H9 (cell line): ENCODE measurements at regions not wholly inside any gene's neighbourhood (a gene's known extent, or its start where the extent isn't known, plus 50 kb on each side); places are given as distances from the start of the nearest gene placed in this dataset.

Source experiments
- DNase-seq: peaks from one replicate; pipeline ENCODE4 v3.0.0-alpha.2; 2017
- H2AFZ ChIP-seq: one replicate; pipeline ENCODE4 v1.6.1; 2013; ENCODE audit warnings: mild to moderate bottlenecking, low read length, control low read depth, moderate library complexity
- H2AK5ac ChIP-seq: 2 replicates; pipeline ENCODE4 v1.6.1; 2013; ENCODE audit warnings: low read length, control low read depth, mixed read lengths; ENCODE audit not compliant: insufficient read length
- H2BK120ac ChIP-seq: one replicate; pipeline ENCODE4 v1.6.1; 2013; ENCODE audit warnings: low read depth, mild to moderate bottlenecking, low read length, control low read depth, inconsistent platforms; ENCODE audit not compliant: poor library complexity, severe bottlenecking
- H2BK12ac ChIP-seq: 2 replicates; pipeline ENCODE4 v1.6.1; 2013; ENCODE audit warnings: low read length, control low read depth, mixed read lengths, low read depth; ENCODE audit not compliant: insufficient read length
- H2BK15ac ChIP-seq: 2 replicates; pipeline ENCODE4 v1.6.1; 2013; ENCODE audit warnings: low read depth, low read length, control low read depth
- H2BK20ac ChIP-seq: one replicate; pipeline ENCODE4 v1.6.1; 2013; ENCODE audit warnings: low read depth, mild to moderate bottlenecking, low read length, control low read depth, inconsistent platforms; ENCODE audit not compliant: poor library complexity, severe bottlenecking
- H2BK5ac ChIP-seq: 2 replicates; pipeline ENCODE4 v1.6.1; 2013; ENCODE audit warnings: low read length, control low read depth, mixed read lengths; ENCODE audit not compliant: insufficient read length
- H3K14ac ChIP-seq: 2 replicates; pipeline ENCODE4 v1.6.1; 2013; ENCODE audit warnings: low read length, control low read depth; ENCODE audit not compliant: insufficient read depth
- H3K18ac ChIP-seq: 2 replicates; pipeline ENCODE4 v1.6.1; 2013; ENCODE audit warnings: low read depth, mild to moderate bottlenecking, mixed read lengths, low read length, control low read depth; ENCODE audit not compliant: insufficient read length
- H3K23ac ChIP-seq: 2 replicates; pipeline ENCODE4 v1.6.1; 2013; ENCODE audit warnings: low read length, control low read depth, mixed read lengths, low read depth; ENCODE audit not compliant: insufficient read length
- H3K23me2 ChIP-seq: 2 replicates; pipeline ENCODE4 v1.6.1; 2013; ENCODE audit warnings: low read depth, mild to moderate bottlenecking, mixed read lengths, low read length, control low read depth; ENCODE audit not compliant: insufficient read length, poor library complexity, severe bottlenecking
- H3K27ac ChIP-seq: 2 replicates; pipeline ENCODE4 v1.5.1; 2013; ENCODE audit warnings: low read length, control low read depth, mixed read lengths, low read depth; ENCODE audit not compliant: insufficient read length
- H3K27me3 ChIP-seq: 2 replicates; pipeline ENCODE4 v1.6.1; 2013; ENCODE audit warnings: low read length, control low read depth, inconsistent platforms; ENCODE audit not compliant: insufficient read depth
- H3K4ac ChIP-seq: 2 replicates; pipeline ENCODE4 v1.6.1; 2013; ENCODE audit warnings: low read depth, mild to moderate bottlenecking, control low read depth, inconsistent platforms, low read length, moderate library complexity
- H3K4me1 ChIP-seq: 2 replicates; pipeline ENCODE4 v1.6.1; 2013; ENCODE audit warnings: low read length, control low read depth, inconsistent platforms; ENCODE audit not compliant: insufficient read depth
- H3K4me2 ChIP-seq: 2 replicates; pipeline ENCODE4 v1.6.1; 2013; ENCODE audit warnings: low read length, control low read depth, mixed read lengths; ENCODE audit not compliant: insufficient read length, insufficient read depth
- H3K56ac ChIP-seq: 2 replicates; pipeline ENCODE4 v1.6.1; 2013; ENCODE audit warnings: low read depth, mild to moderate bottlenecking, mixed read lengths, low read length, control low read depth; ENCODE audit not compliant: insufficient read length
- H3K79me1 ChIP-seq: 2 replicates; pipeline ENCODE4 v1.6.1; 2013; ENCODE audit warnings: low read depth, mild to moderate bottlenecking, moderate library complexity, low read length, control low read depth, inconsistent platforms; ENCODE audit not compliant: insufficient read depth, poor library complexity, severe bottlenecking
- H3K79me2 ChIP-seq: 2 replicates; pipeline ENCODE4 v1.6.1; 2013; ENCODE audit warnings: low read length, control low read depth, inconsistent platforms; ENCODE audit not compliant: insufficient read depth
- H3K9ac ChIP-seq: 2 replicates; pipeline ENCODE4 v1.6.1; 2013; ENCODE audit warnings: low read length, control low read depth, mixed read lengths; ENCODE audit not compliant: insufficient read length; ENCODE audit errors: extremely low read depth
- H3K9me3 ChIP-seq: one replicate; pipeline ENCODE4 v1.6.1; 2013; ENCODE audit warnings: low read depth, low read length, inconsistent platforms; ENCODE audit not compliant: control insufficient read depth
- H3T11ph ChIP-seq: one replicate; pipeline ENCODE4 v1.6.1; 2013; ENCODE audit warnings: mild to moderate bottlenecking, low read length, control low read depth, inconsistent platforms
- H4K20me1 ChIP-seq: one replicate; pipeline ENCODE4 v1.6.1; 2013; ENCODE audit not compliant: control insufficient read depth, insufficient read length, insufficient read depth
- H4K5ac ChIP-seq: 2 replicates; pipeline ENCODE4 v1.6.1; 2013; ENCODE audit warnings: low read depth, mild to moderate bottlenecking, mixed read lengths, low read length, control low read depth; ENCODE audit not compliant: insufficient read length
- H4K8ac ChIP-seq: replicated peaks from 2 replicates; pipeline ENCODE4 v1.6.1; 2013; ENCODE audit warnings: low read length, control low read depth, mixed read lengths, low read depth; ENCODE audit not compliant: insufficient read length
- H4K91ac ChIP-seq: 2 replicates; pipeline ENCODE4 v1.6.1; 2013; ENCODE audit warnings: low read depth, mild to moderate bottlenecking, moderate library complexity, mixed read lengths, low read length, control low read depth; ENCODE audit not compliant: insufficient read length
- H3K27ac Mint-ChIP-seq, 3 experiments: 2 replicates in 2 of 3; 3 replicates in 1 of 3; pipeline ENCODE4 v1.8.0; 2020 to 2021; ENCODE audit warnings: mixed read lengths in 3 of 3, mild to moderate bottlenecking in 1 of 3, moderate library complexity in 1 of 3
- H3K27me3 Mint-ChIP-seq: 2 replicates; pipeline ENCODE4 v1.8.0; 2021; ENCODE audit warnings: low read depth, mild to moderate bottlenecking, moderate library complexity, mixed read lengths
- H3K36me3 Mint-ChIP-seq, 3 experiments: 2 replicates in 2 of 3; 3 replicates in 1 of 3; pipeline ENCODE4 v1.8.0; 2020 to 2021; ENCODE audit warnings: low read depth in 3 of 3, mixed read lengths in 3 of 3; ENCODE audit not compliant: insufficient read depth in 1 of 3
- H3K4me1 Mint-ChIP-seq, 2 experiments: 2 replicates each; pipeline ENCODE4 v1.8.0; 2020; ENCODE audit warnings: mixed read lengths in 2 of 2
- H3K4me3 Mint-ChIP-seq, 2 experiments: 2 replicates in 1 of 2; 3 replicates in 1 of 2; pipeline ENCODE4 v1.8.0; 2020 to 2021; ENCODE audit warnings: mild to moderate bottlenecking in 2 of 2, mixed read lengths in 2 of 2, moderate library complexity in 1 of 2
- H3K9me3 Mint-ChIP-seq, 2 experiments: 2 replicates in 1 of 2; 3 replicates in 1 of 2; pipeline ENCODE4 v1.8.0; 2020; ENCODE audit warnings: mild to moderate bottlenecking in 2 of 2, mixed read lengths in 2 of 2, moderate library complexity in 1 of 2
- WGBS: extraction: QIAGEN DNeasy Blood & Tissue Kit; methylation state at CpG from one replicate; pipeline ENCODE4 v1.1.7; 2013; ENCODE audit warnings: missing lambda C conversion rate, low lambda C conversion rate, mixed read lengths; ENCODE audit not compliant: insufficient read length; ENCODE audit errors: extremely low coverage; 5-methylcytosine and 5-hydroxymethylcytosine counted together
- TF ChIP-seq, protein P1 (sequence below): fragments of 200-600 bp; sonication (generic); conservative IDR thresholded peaks from 3 replicates; pipeline ENCODE4 v1.8.0; 2021; ENCODE audit warnings: antibody characterized with exemption, mild to moderate bottlenecking

DNA sequence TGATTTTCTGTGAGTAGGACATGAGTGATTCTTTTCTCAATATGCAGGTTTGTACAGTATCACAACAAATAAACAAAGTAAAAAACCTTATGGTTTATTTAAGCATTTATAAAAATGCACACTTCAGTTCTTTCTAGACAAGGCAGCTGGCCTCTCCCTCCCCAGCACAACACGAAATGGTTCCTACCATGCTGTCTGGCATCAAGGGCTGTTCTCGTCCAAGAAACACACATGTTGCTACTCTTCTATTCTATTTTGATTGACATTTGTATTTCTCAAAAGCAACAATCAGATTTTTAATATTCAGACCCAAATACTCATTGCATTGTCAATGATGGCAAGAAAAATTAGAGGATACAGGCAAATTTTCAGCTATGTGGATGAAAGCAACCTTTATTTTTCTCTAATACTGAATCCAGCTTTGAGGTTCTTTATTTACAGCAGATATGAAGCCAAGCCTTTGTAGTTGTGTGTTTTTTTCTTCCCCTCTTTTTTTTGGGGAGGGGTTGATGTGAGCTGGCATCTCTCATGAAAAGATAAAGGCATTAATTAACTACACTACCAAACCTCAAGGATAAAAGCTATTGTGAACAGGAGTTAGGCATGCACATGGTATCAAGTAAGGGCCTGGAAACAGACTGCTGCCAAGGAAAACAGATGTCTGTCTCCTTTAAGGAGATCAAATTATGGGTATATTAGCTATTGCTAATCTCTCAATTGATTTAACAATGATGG lies 96.4 kb upstream of the PREP start:
- DNase-seq = no peak
- Histone ChIP-seq H3K56ac (no peak overlapping the region), H2BK12ac (no peak overlapping the region), H3K14ac (no peak overlapping the region), H4K8ac (no peak overlapping the region), H3K23ac (no peak overlapping the region), H3K27me3 (no peaks in the 10 kb centered on the region), H2AFZ (no peak overlapping the region), H2BK5ac (no peak overlapping the region), H4K5ac (no peak overlapping the region), H3K23me2 (no peaks in the 10 kb centered on the region), H3K27ac (no peak overlapping the region), H3K4me1 (no peaks in the 10 kb centered on the region), H3T11ph (no peak overlapping the region), H3K4ac (no peak overlapping the region), H2AK5ac (no peak overlapping the region), H2BK15ac (no peak overlapping the region), H3K79me1 (no peaks in the 10 kb centered on the region), H3K79me2 (no peaks in the 10 kb centered on the region), H3K9ac (no peak overlapping the region), H3K4me2 (no peak overlapping the region), H3K18ac (no peak overlapping the region), H2BK120ac (no peak overlapping the region), H2BK20ac (no peak overlapping the region), H4K20me1 (no peaks in the 10 kb centered on the region), H3K9me3 (no peaks in the 10 kb centered on the region), H4K91ac (no peak overlapping the region)
- TF ChIP-seq, protein P1, sequence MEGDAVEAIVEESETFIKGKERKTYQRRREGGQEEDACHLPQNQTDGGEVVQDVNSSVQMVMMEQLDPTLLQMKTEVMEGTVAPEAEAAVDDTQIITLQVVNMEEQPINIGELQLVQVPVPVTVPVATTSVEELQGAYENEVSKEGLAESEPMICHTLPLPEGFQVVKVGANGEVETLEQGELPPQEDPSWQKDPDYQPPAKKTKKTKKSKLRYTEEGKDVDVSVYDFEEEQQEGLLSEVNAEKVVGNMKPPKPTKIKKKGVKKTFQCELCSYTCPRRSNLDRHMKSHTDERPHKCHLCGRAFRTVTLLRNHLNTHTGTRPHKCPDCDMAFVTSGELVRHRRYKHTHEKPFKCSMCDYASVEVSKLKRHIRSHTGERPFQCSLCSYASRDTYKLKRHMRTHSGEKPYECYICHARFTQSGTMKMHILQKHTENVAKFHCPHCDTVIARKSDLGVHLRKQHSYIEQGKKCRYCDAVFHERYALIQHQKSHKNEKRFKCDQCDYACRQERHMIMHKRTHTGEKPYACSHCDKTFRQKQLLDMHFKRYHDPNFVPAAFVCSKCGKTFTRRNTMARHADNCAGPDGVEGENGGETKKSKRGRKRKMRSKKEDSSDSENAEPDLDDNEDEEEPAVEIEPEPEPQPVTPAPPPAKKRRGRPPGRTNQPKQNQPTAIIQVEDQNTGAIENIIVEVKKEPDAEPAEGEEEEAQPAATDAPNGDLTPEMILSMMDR = no peak
- Mint-ChIP-seq H3K27me3 (no peaks in the 10 kb centered on the region), H3K4me1 (no peaks in the 10 kb centered on the region), H3K4me3 (no peak overlapping the region), H3K27ac (no peak overlapping the region), H3K36me3 (no peaks in the 10 kb centered on the region), H3K9me3 (no peaks in the 10 kb centered on the region)
- no CpG with 5 or more reads among the region's 2 CpGs for WGBS
